K562 (cell line): ENCODE measurements at regions not wholly inside any gene's neighbourhood (a gene's known extent, or its start where the extent isn't known, plus 50 kb on each side); places are given as distances from the start of the nearest gene placed in this dataset.

ENCODE experiments used
- CSDE1 ChIP-seq, 2 experiments: fragments of 450-650 bp; IDR thresholded peaks; 2 replicates each; pipeline ENCODE4 v1.6.1; 2016; ENCODE audit warnings: mild to moderate bottlenecking in 1 of 2
- ID3 ChIP-seq, 2 experiments: fragments of 250-450 bp in 1 of 2; fragments of 450-650 bp in 1 of 2; sonication (Bioruptor Pico) in 1 of 2; IDR thresholded peaks; 2 replicates each; pipeline versions ENCODE4 v1.6.1 to v1.8.0; 2016 to 2021; ENCODE audit warnings: mild to moderate bottlenecking in 2 of 2, moderate library complexity in 2 of 2, missing compliant biosample characterization in 1 of 2, missing genetic modification characterization in 1 of 2
- MED1 ChIP-seq: sonication (generic); formaldehyde crosslinking; IDR thresholded peaks from 2 replicates; pipeline ENCODE4 v1.8.1; 2023; ENCODE audit warnings: missing genetic modification reagents, borderline replicate concordance
- MTA1 ChIP-seq: fragments of 450-650 bp; IDR thresholded peaks from 2 replicates; pipeline ENCODE4 v1.6.1; 2017; ENCODE audit warnings: borderline replicate concordance
- PKNOX1 ChIP-seq: fragments of 450-650 bp; IDR thresholded peaks from 2 replicates; pipeline ENCODE4 v1.6.1; 2016
- POLR2H ChIP-seq: IDR thresholded peaks from 2 replicates; pipeline ENCODE4 v1.6.1; 2016; ENCODE audit warnings: missing genetic modification characterization, low read depth, mild to moderate bottlenecking, control low read depth, missing compliant biosample characterization, moderate library complexity
- RBM25 ChIP-seq: fragments of 200-400 bp; formaldehyde crosslinking; IDR thresholded peaks from 2 replicates; pipeline ENCODE4 v1.6.1; 2018; ENCODE audit warnings: low read length, low read depth, moderate library complexity; ENCODE audit not compliant: severe bottlenecking
- SFPQ ChIP-seq: fragments of 200-400 bp; formaldehyde crosslinking; IDR thresholded peaks from 2 replicates; pipeline ENCODE4 v1.6.1; 2017; ENCODE audit warnings: mild to moderate bottlenecking, low read depth, low read length, moderate library complexity
- ZFPM2 ChIP-seq: fragments of 250-450 bp; sonication (Bioruptor Pico); IDR thresholded peaks from 2 replicates; pipeline ENCODE4 v1.5.1; 2022; ENCODE audit warnings: mild to moderate bottlenecking
- TF ChIP-seq, protein P1 (sequence below): sonication (generic); formaldehyde crosslinking; IDR thresholded peaks from 2 replicates; pipeline ENCODE4 v1.8.0; 2022; ENCODE audit warnings: missing genetic modification reagents, mild to moderate bottlenecking, borderline replicate concordance

DNA sequence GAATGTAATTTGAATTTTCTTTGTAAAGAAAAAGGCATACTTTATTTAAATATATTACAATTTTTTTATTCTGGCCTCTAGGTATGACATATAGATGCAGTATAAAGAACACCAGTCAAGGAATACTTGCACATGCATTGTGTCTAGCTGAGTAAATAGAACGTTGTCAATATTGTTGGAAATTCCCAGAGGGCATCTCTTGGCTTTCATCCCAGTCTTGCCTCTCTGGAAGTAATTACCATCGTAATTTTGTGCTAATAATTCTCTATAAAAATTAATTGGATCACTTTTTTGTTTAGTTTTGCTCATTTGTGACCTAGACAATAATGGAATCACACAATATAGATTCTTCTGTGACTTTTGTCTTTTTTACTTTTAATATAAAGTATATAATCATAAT, 1052.3 kb upstream of the CELF2 start (continued):
- no peak for TF ChIP-seq SFPQ
- no peak for TF ChIP-seq POLR2H (tag)
- TF ChIP-seq PKNOX1 = no peak
- no peak for TF ChIP-seq ZFPM2 (CRISPR knock-in tag)
- no peak for TF ChIP-seq CSDE1 (IDR thresholded peaks at IDR 0.05)
- TF ChIP-seq MED1 (CRISPR knock-in tag) = no peak
- TF ChIP-seq RBM25 = no peak
- no peak for TF ChIP-seq MTA1
- TF ChIP-seq, protein P1, sequence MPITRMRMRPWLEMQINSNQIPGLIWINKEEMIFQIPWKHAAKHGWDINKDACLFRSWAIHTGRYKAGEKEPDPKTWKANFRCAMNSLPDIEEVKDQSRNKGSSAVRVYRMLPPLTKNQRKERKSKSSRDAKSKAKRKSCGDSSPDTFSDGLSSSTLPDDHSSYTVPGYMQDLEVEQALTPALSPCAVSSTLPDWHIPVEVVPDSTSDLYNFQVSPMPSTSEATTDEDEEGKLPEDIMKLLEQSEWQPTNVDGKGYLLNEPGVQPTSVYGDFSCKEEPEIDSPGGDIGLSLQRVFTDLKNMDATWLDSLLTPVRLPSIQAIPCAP (CRISPR knock-in tag) = no peak
- TF ChIP-seq ID3 (CRISPR knock-in tag; IDR thresholded peaks at IDR 0.05) = no peak
- TF ChIP-seq ID3 (tag; IDR thresholded peaks at IDR 0.05) = no peak
